Skin epidermis (tissue), 12 donors: ENCODE measurements at regions not wholly inside any gene's neighbourhood (a gene's known extent, or its start where the extent isn't known, plus 50 kb on each side); places are given as distances from the start of the nearest gene placed in this dataset.

Experiments used
- H3K27ac ChIP-seq, 21 experiments: fragments of 200-600 bp; sonication (generic) in 11 of 21; one replicate each; pipeline ENCODE4 v1.5.0; 2020; ENCODE audit warnings: mild to moderate bottlenecking in 3 of 21, inconsistent platforms in 2 of 21, moderate library complexity in 2 of 21
- H3K4me3 ChIP-seq, 7 experiments: fragments of 200-600 bp; sonication (generic) in 2 of 7; one replicate each; pipeline ENCODE4 v1.5.0; 2020; ENCODE audit warnings: inconsistent platforms in 2 of 7, mild to moderate bottlenecking in 2 of 7, moderate library complexity in 1 of 7

- no peak overlapping the region for H3K4me3 ChIP-seq
- H3K27ac ChIP-seq, result no peak overlapping the region
Observed at GRCh38 chr13:70732611-70733010, 624.4 kb upstream of the KLHL1 start.

GRCh38 chr13:70729369-70729768 is 621.1 kb upstream of the KLHL1 start:
- Histone ChIP-seq H3K27ac (no peak overlapping the region), H3K4me3 (no peak overlapping the region)

- Histone ChIP-seq H3K27ac (no peak overlapping the region), H3K4me3 (no peak overlapping the region)
Observed at GRCh38 chr13:70723732-70724131, 615.5 kb upstream of the KLHL1 start.

GRCh38 chr13:70720386-70720785 is 612.1 kb upstream of the KLHL1 start:
- Histone ChIP-seq H3K4me3 (no peak overlapping the region), H3K27ac (no peak overlapping the region)

GRCh38 chr13:70714993-70715392 is 606.7 kb upstream of the KLHL1 start:
- Histone ChIP-seq H3K27ac (no peak overlapping the region), H3K4me3 (no peak overlapping the region)

GRCh38 chr13:70708775-70709174 is 600.5 kb upstream of the KLHL1 start:
- Histone ChIP-seq H3K27ac (no peak overlapping the region), H3K4me3 (no peak overlapping the region)

- Histone ChIP-seq H3K4me3 (no peak overlapping the region), H3K27ac (no peak overlapping the region)
Observed at GRCh38 chr13:70703755-70704154, 595.5 kb upstream of the KLHL1 start.

- Histone ChIP-seq H3K27ac (no peak overlapping the region), H3K4me3 (no peak overlapping the region)
Observed at GRCh38 chr13:70694996-70695715, 586.9 kb upstream of the KLHL1 start.

- Histone ChIP-seq H3K27ac (no peak overlapping the region), H3K4me3 (no peak overlapping the region)
Observed at GRCh38 chr13:70668983-70669382, 560.7 kb upstream of the KLHL1 start.

GRCh38 chr13:70668293-70668692 is 560.0 kb upstream of the KLHL1 start:
- Histone ChIP-seq H3K4me3 (no peak overlapping the region), H3K27ac (no peak overlapping the region)

- H3K4me3 ChIP-seq, result no peak overlapping the region
- no peak overlapping the region for H3K27ac ChIP-seq
Observed at GRCh38 chr13:70666883-70667556, 558.8 kb upstream of the KLHL1 start.

GRCh38 chr13:70662231-70662940 is 554.1 kb upstream of the KLHL1 start:
- H3K4me3 ChIP-seq, result no peak overlapping the region
- no peak overlapping the region for H3K27ac ChIP-seq

- no peak overlapping the region for H3K4me3 ChIP-seq
- H3K27ac ChIP-seq, result no peak overlapping the region
Observed at GRCh38 chr13:70644052-70644451, 535.8 kb upstream of the KLHL1 start.

- Histone ChIP-seq H3K4me3 (no peak overlapping the region), H3K27ac (no peak overlapping the region)
Observed at GRCh38 chr13:70634893-70635292, 526.6 kb upstream of the KLHL1 start.

GRCh38 chr13:70630247-70630646 is 522.0 kb upstream of the KLHL1 start:
- Histone ChIP-seq H3K27ac (no peak overlapping the region), H3K4me3 (no peak overlapping the region)

GRCh38 chr13:70623239-70623638 is 515.0 kb upstream of the KLHL1 start:
- Histone ChIP-seq H3K4me3 (no peak overlapping the region), H3K27ac (no peak overlapping the region)

GRCh38 chr13:70622796-70623195 is 514.5 kb upstream of the KLHL1 start:
- Histone ChIP-seq H3K4me3 (no peak overlapping the region), H3K27ac (no peak overlapping the region)

GRCh38 chr13:70619936-70620335 is 511.7 kb upstream of the KLHL1 start:
- Histone ChIP-seq H3K27ac (no peak overlapping the region), H3K4me3 (no peak overlapping the region)

- H3K27ac ChIP-seq, result no peak overlapping the region
- no peak overlapping the region for H3K4me3 ChIP-seq
Observed at GRCh38 chr13:70616847-70617246, 508.6 kb upstream of the KLHL1 start.

- Histone ChIP-seq H3K4me3 (no peak overlapping the region), H3K27ac (no peak overlapping the region)
Observed at GRCh38 chr13:70613295-70613694, 505.0 kb upstream of the KLHL1 start.

GRCh38 chr13:70612881-70613280 is 504.6 kb upstream of the KLHL1 start:
- H3K27ac ChIP-seq, result no peak overlapping the region
- H3K4me3 ChIP-seq, result no peak overlapping the region
